ENCODE measurements at regions not wholly inside any gene's neighbourhood (a gene's known extent, or its start where the extent isn't known, plus 50 kb on each side); places are given as distances from the start of the nearest gene placed in this dataset.
A peak's percentile ranks its signal among the peaks of the same experiment; 100 is the strongest.
"Not testable (repeated sequence)": the region's sequence is repeated elsewhere in the genome, so short reads cannot be mapped to it uniquely, and the experiment has no call there.

GRCh38 chr14:71399057-71399487 lies 491.8 kb downstream of the PCNX1 start:
- Histone ChIP-seq H3K9me2 (ENCODE audit: low read depth, low read length) (no peaks in the 10 kb centered on the region), H3K9ac (ENCODE audit: low read length) (no peak overlapping the region), H3K4me3 (ENCODE audit: low read depth, low read length, poor library complexity, severe bottlenecking) (no peak overlapping the region), H3F3A (ENCODE audit: insufficient read depth, low read length) (no peaks in the 10 kb centered on the region), H3K79me2 (ENCODE audit: insufficient read depth, low read length) (peaks cover 6% of the 10 kb centered on the region), H2AFZ (ENCODE audit: low read length) (no peak overlapping the region), H4K20me1 (ENCODE audit: insufficient read depth, low read length) (no peaks in the 10 kb centered on the region), H3K9me3 (ENCODE audit: low read length) (no peaks in the 10 kb centered on the region), H3K4me1 (ENCODE audit: insufficient read depth, low read length, severe bottlenecking) (peaks cover 17% of the 10 kb centered on the region), H3K27ac (ENCODE audit: low read depth, low read length, poor library complexity, severe bottlenecking) (peak overlapping the region; percentile 40), H3K36me3 (ENCODE audit: insufficient read depth, low read length) (no peaks in the 10 kb centered on the region), H3K4me2 (ENCODE audit: low read length) (no peak overlapping the region; the same call in 1 of the 2 replicates), H3K27me3 (ENCODE audit: insufficient read depth, low read length) (no peaks in the 10 kb centered on the region)
- TF ChIP-seq CTCF (IDR thresholded peaks at IDR 0.05; ENCODE audit: low read length), result no peak

- Histone ChIP-seq H3K79me2 (ENCODE audit: insufficient read depth, low read length) (peaks cover 6% of the 10 kb centered on the region), H2AFZ (ENCODE audit: low read length) (no peak overlapping the region), H3K4me3 (ENCODE audit: low read depth, low read length, poor library complexity, severe bottlenecking) (no peak overlapping the region), H3K27ac (ENCODE audit: low read depth, low read length, poor library complexity, severe bottlenecking) (no peak overlapping the region), H3K9me3 (ENCODE audit: low read length) (no peaks in the 10 kb centered on the region), H3K36me3 (ENCODE audit: insufficient read depth, low read length) (no peaks in the 10 kb centered on the region), H3F3A (ENCODE audit: insufficient read depth, low read length) (no peaks in the 10 kb centered on the region), H4K20me1 (ENCODE audit: insufficient read depth, low read length) (no peaks in the 10 kb centered on the region), H3K9ac (ENCODE audit: low read length) (no peak overlapping the region), H3K27me3 (ENCODE audit: insufficient read depth, low read length) (no peaks in the 10 kb centered on the region), H3K4me1 (ENCODE audit: insufficient read depth, low read length, severe bottlenecking) (peaks cover 17% of the 10 kb centered on the region), H3K9me2 (ENCODE audit: low read depth, low read length) (no peaks in the 10 kb centered on the region), H3K4me2 (ENCODE audit: low read length) (no peak overlapping the region)
- TF ChIP-seq CTCF (IDR thresholded peaks at IDR 0.05; ENCODE audit: low read length), result no peak
These were observed 493.6 kb downstream of the PCNX1 start for GRCh38 chr14:71400871-71401321.

- not testable (repeated sequence) for H3K9me2 ChIP-seq (ENCODE audit: low read depth, low read length); H3K9me3 ChIP-seq (ENCODE audit: low read length); H4K20me1 ChIP-seq (ENCODE audit: insufficient read depth, low read length); H3K9ac ChIP-seq (ENCODE audit: low read length); H2AFZ ChIP-seq (ENCODE audit: low read length); H3K27ac ChIP-seq (ENCODE audit: low read depth, low read length, poor library complexity, severe bottlenecking); H3K36me3 ChIP-seq (ENCODE audit: insufficient read depth, low read length); H3K4me2 ChIP-seq (ENCODE audit: low read length); H3K79me2 ChIP-seq (ENCODE audit: insufficient read depth, low read length); H3K4me3 ChIP-seq (ENCODE audit: low read depth, low read length, poor library complexity, severe bottlenecking); H3F3A ChIP-seq (ENCODE audit: insufficient read depth, low read length); H3K27me3 ChIP-seq (ENCODE audit: insufficient read depth, low read length)
- peaks cover 17% of the 10 kb centered on the region for H3K4me1 ChIP-seq (ENCODE audit: insufficient read depth, low read length, severe bottlenecking)
These were observed 495.2 kb downstream of the PCNX1 start for GRCh38 chr14:71402415-71402814.

- no peaks in the 10 kb centered on the region for H4K20me1 ChIP-seq (ENCODE audit: insufficient read depth, low read length)
- TF ChIP-seq EZH2 (IDR thresholded peaks at IDR 0.05; ENCODE audit: borderline replicate concordance, low read length) (no peak), CTCF (IDR thresholded peaks at IDR 0.05; ENCODE audit: low read length) (no peak; the same call in 1 of the 2 replicates)
- no peaks in the 10 kb centered on the region for H3K27me3 ChIP-seq (ENCODE audit: insufficient read depth, low read length)
- no peak overlapping the region for H3K4me3 ChIP-seq (ENCODE audit: low read depth, low read length, poor library complexity, severe bottlenecking)
- H3K4me1 ChIP-seq (ENCODE audit: insufficient read depth, low read length, severe bottlenecking), result peaks cover 11% of the 10 kb centered on the region
- H3K36me3 ChIP-seq (ENCODE audit: insufficient read depth, low read length), result no peaks in the 10 kb centered on the region
- no peak overlapping the region for H3K4me2 ChIP-seq (ENCODE audit: low read length)
- no peak overlapping the region for H3K9ac ChIP-seq (ENCODE audit: low read length)
- H3K79me2 ChIP-seq (ENCODE audit: insufficient read depth, low read length), result peaks cover 6% of the 10 kb centered on the region
- no peaks in the 10 kb centered on the region for H3K9me2 ChIP-seq (ENCODE audit: low read depth, low read length)
- H3F3A ChIP-seq (ENCODE audit: insufficient read depth, low read length), result no peaks in the 10 kb centered on the region
- H3K27ac ChIP-seq (ENCODE audit: low read depth, low read length, poor library complexity, severe bottlenecking), result no peak overlapping the region
- no peak overlapping the region for H2AFZ ChIP-seq (ENCODE audit: low read length)
- H3K9me3 ChIP-seq (ENCODE audit: low read length), result no peaks in the 10 kb centered on the region
These were observed 496.4 kb downstream of the PCNX1 start for GRCh38 chr14:71403656-71404055.

All from OCI-LY1 (cell line).